Astrocyte (in vitro differentiated cells and primary cell): ENCODE measurements at regions not wholly inside any gene's neighbourhood (a gene's known extent, or its start where the extent isn't known, plus 50 kb on each side); places are given as distances from the start of the nearest gene placed in this dataset.

ENCODE experiments used
- CTCF ChIP-seq: IDR thresholded peaks from 2 replicates; pipeline ENCODE4 v1.5.1; 2011; ENCODE audit warnings: low read depth, mild to moderate bottlenecking, inconsistent platforms, low read length, moderate library complexity; ENCODE audit not compliant: insufficient read depth
- EZH2 ChIP-seq: IDR thresholded peaks from 2 replicates; pipeline ENCODE4 v1.6.1; 2012; ENCODE audit warnings: mild to moderate bottlenecking, low read length, inconsistent platforms; ENCODE audit not compliant: insufficient read depth

GRCh38 chr3:110550511-110550910, 521.1 kb upstream of the NECTIN3 start:
- TF ChIP-seq CTCF: no peak
- TF ChIP-seq EZH2: no peak
